HepG2 (cell line): ENCODE measurements at regions not wholly inside any gene's neighbourhood (a gene's known extent, or its start where the extent isn't known, plus 50 kb on each side); places are given as distances from the start of the nearest gene placed in this dataset.

Source experiments
- ATRX ChIP-seq: sonication (generic); formaldehyde crosslinking; IDR thresholded peaks from 2 replicates; pipeline ENCODE4 v1.4.0; 2020; ENCODE audit warnings: missing genetic modification reagents, borderline replicate concordance
- CEBPZ ChIP-seq: IDR thresholded peaks from 2 replicates; pipeline ENCODE4 v1.6.1; 2012; ENCODE audit warnings: low read length, improper control_type of control experiment
- HCFC1 ChIP-seq: fragments of 150-350 bp; IDR thresholded peaks from 2 replicates; pipeline ENCODE4 v1.6.1; 2014; ENCODE audit warnings: low read depth, low read length
- NR2F6 ChIP-seq, 2 experiments: IDR thresholded peaks; 2 replicates each; pipeline ENCODE4 v1.6.1; 2016; ENCODE audit warnings: antibody characterized with exemption in 1 of 2, mild to moderate bottlenecking in 1 of 2
- POLR2A ChIP-seq, 2 experiments: IDR thresholded peaks; 2 replicates each; pipeline ENCODE4 v1.6.1; 2011; ENCODE audit warnings: low read depth in 2 of 2, low read length in 2 of 2, mild to moderate bottlenecking in 1 of 2, moderate library complexity in 1 of 2; ENCODE audit not compliant: insufficient read depth in 1 of 2
- POLR2AphosphoS5 ChIP-seq: IDR thresholded peaks from 2 replicates; pipeline ENCODE4 v1.6.1; 2012; ENCODE audit warnings: low read depth, low read length
- REST ChIP-seq, 2 experiments: IDR thresholded peaks; 2 replicates each; pipeline ENCODE4 v1.6.1; 2011 to 2012; ENCODE audit warnings: low read length in 2 of 2, borderline replicate concordance in 1 of 2, low read depth in 1 of 2, mild to moderate bottlenecking in 1 of 2, moderate library complexity in 1 of 2
- RXRA ChIP-seq: sonication (generic); formaldehyde crosslinking; IDR thresholded peaks from 2 replicates; pipeline ENCODE4 v1.5.1; 2020; ENCODE audit warnings: missing genetic modification reagents
- SMARCC2 ChIP-seq: fragments of 450-650 bp; IDR thresholded peaks from 2 replicates; pipeline ENCODE4 v1.6.1; 2017; ENCODE audit warnings: antibody characterized with exemption, mild to moderate bottlenecking
- SOX5 ChIP-seq: IDR thresholded peaks from 2 replicates; pipeline ENCODE4 v1.6.1; 2016; ENCODE audit warnings: borderline replicate concordance
- ZBTB1 ChIP-seq: sonication (generic); formaldehyde crosslinking; IDR thresholded peaks from 2 replicates; pipeline ENCODE4 v1.4.0; 2020; ENCODE audit warnings: missing genetic modification reagents, borderline replicate concordance
- ZNF274 ChIP-seq: sonication (generic); formaldehyde crosslinking; IDR thresholded peaks from 2 replicates; pipeline ENCODE4 v1.5.1; 2020; ENCODE audit warnings: mild to moderate bottlenecking, missing genetic modification reagents
- ZNF580 ChIP-seq: IDR thresholded peaks from 2 replicates; pipeline ENCODE4 v1.6.1; 2016; ENCODE audit warnings: low read depth, borderline replicate concordance
- TF ChIP-seq, protein P1 (sequence below): sonication (generic); formaldehyde crosslinking; IDR thresholded peaks from 2 replicates; pipeline ENCODE4 v1.5.0; 2020; ENCODE audit warnings: mild to moderate bottlenecking, missing genetic modification reagents, moderate library complexity

- TF ChIP-seq ATRX (CRISPR knock-in tag) (no peak), RXRA (no peak), ZBTB1 (CRISPR knock-in tag) (no peak), SMARCC2 (no peak), POLR2AphosphoS5 (no peak), POLR2A (IDR thresholded peaks at IDR 0.05; ENCODE audit: insufficient read depth in 1 of 2, low read depth in 2 of 2, low read length in 2 of 2) (no peak), HCFC1 (no peak), SOX5 (no peak), REST (IDR thresholded peaks at IDR 0.05; ENCODE audit: borderline replicate concordance in 1 of 2, low read depth in 1 of 2, low read length in 2 of 2) (no peak), ZNF580 (CRISPR knock-in tag) (no peak), NR2F6 (IDR thresholded peaks at IDR 0.05) (no peak), NR2F6 (CRISPR knock-in tag; IDR thresholded peaks at IDR 0.05) (no peak), ZNF274 (CRISPR knock-in tag) (no peak), CEBPZ (no peak)
- TF ChIP-seq, protein P1, sequence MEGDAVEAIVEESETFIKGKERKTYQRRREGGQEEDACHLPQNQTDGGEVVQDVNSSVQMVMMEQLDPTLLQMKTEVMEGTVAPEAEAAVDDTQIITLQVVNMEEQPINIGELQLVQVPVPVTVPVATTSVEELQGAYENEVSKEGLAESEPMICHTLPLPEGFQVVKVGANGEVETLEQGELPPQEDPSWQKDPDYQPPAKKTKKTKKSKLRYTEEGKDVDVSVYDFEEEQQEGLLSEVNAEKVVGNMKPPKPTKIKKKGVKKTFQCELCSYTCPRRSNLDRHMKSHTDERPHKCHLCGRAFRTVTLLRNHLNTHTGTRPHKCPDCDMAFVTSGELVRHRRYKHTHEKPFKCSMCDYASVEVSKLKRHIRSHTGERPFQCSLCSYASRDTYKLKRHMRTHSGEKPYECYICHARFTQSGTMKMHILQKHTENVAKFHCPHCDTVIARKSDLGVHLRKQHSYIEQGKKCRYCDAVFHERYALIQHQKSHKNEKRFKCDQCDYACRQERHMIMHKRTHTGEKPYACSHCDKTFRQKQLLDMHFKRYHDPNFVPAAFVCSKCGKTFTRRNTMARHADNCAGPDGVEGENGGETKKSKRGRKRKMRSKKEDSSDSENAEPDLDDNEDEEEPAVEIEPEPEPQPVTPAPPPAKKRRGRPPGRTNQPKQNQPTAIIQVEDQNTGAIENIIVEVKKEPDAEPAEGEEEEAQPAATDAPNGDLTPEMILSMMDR (CRISPR knock-in tag): no peak
Measured at GRCh38 chr2:34365932-34366331, 766.8 kb upstream of the FAM98A start.
